GM18517 (cell line): ENCODE measurements at regions not wholly inside any gene's neighbourhood (a gene's known extent, or its start where the extent isn't known, plus 50 kb on each side); places are given as distances from the start of the nearest gene placed in this dataset.

Experiments
- ATAC-seq: cut with Tn5 transposase; IDR thresholded peaks from one replicate; pipeline ENCODE4 v1.9.1; 2021; ENCODE audit warnings: mild to moderate bottlenecking, moderate library complexity; ENCODE audit not compliant: unreplicated experiment

GRCh38 chr10:5305374-5305773 lies 59.4 kb upstream of the UCN3 start:
- ATAC-seq = no peak

GRCh38 chr10:5310914-5311313 lies 53.9 kb upstream of the UCN3 start:
- ATAC-seq = no peak

GRCh38 chr10:5311617-5312016 lies 53.1 kb upstream of the UCN3 start:
- ATAC-seq = no peak

- no peak for ATAC-seq
Observed at GRCh38 chr10:5314840-5315239, 49.9 kb upstream of the UCN3 start.
